ENCODE measurements at regions not wholly inside any gene's neighbourhood (a gene's known extent, or its start where the extent isn't known, plus 50 kb on each side); places are given as distances from the start of the nearest gene placed in this dataset.

DNA sequence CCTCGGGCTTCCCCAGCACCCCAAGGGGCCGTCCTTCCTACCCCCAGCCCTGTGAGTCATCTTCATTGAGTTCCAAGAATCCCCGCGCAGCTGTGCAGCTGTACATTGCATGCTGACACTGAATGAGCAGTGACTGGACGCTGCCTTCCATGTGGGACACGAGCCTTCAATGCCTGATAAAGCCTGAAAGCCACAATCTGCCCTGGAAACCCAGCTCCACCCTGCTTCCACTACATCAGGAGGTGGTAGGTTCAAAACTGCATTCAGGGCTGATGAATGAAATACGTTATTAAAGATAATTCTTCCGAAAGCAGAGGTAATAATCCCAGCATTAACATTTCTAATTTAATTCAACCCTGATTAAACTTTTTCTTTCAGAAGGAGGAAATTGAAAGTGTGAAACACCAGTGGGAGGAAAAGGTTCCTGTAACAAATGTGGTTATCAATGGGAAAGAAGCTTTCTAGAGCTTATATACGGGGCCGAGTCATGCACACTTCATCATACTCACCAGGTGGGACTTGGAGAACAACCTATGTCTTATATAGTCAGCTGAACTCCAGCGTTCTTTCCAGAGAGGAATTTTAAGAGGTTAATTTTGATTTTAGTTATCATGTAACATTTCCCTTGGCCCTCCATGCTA, 360.1 kb downstream of the LPIN1 start:
- no peak overlapping the region for H3K4me3 ChIP-seq (ENCODE audit: severe bottlenecking)
- H3K27me3 ChIP-seq (ENCODE audit: insufficient read depth, poor library complexity, severe bottlenecking) = no peaks in the 10 kb centered on the region
- no peaks in the 10 kb centered on the region for H3K36me3 ChIP-seq (ENCODE audit: low read depth)
- TF ChIP-seq, protein P1, sequence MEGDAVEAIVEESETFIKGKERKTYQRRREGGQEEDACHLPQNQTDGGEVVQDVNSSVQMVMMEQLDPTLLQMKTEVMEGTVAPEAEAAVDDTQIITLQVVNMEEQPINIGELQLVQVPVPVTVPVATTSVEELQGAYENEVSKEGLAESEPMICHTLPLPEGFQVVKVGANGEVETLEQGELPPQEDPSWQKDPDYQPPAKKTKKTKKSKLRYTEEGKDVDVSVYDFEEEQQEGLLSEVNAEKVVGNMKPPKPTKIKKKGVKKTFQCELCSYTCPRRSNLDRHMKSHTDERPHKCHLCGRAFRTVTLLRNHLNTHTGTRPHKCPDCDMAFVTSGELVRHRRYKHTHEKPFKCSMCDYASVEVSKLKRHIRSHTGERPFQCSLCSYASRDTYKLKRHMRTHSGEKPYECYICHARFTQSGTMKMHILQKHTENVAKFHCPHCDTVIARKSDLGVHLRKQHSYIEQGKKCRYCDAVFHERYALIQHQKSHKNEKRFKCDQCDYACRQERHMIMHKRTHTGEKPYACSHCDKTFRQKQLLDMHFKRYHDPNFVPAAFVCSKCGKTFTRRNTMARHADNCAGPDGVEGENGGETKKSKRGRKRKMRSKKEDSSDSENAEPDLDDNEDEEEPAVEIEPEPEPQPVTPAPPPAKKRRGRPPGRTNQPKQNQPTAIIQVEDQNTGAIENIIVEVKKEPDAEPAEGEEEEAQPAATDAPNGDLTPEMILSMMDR (IDR thresholded peaks at IDR 0.05; ENCODE audit: poor library complexity, severe bottlenecking) = no peak
- peaks cover 5% of the 10 kb centered on the region for H3K4me1 ChIP-seq (ENCODE audit: insufficient read depth, poor library complexity, severe bottlenecking)
- peak overlapping the region; percentile 38 for H3K27ac ChIP-seq (ENCODE audit: poor library complexity, severe bottlenecking)
- peak; percentile 100 for ATAC-seq (ENCODE audit: low read depth)
- peak; percentile 93 for DNase-seq (ENCODE audit: low spot score)
- no peaks in the 10 kb centered on the region for H3K9me3 ChIP-seq (ENCODE audit: severe bottlenecking)

DNA sequence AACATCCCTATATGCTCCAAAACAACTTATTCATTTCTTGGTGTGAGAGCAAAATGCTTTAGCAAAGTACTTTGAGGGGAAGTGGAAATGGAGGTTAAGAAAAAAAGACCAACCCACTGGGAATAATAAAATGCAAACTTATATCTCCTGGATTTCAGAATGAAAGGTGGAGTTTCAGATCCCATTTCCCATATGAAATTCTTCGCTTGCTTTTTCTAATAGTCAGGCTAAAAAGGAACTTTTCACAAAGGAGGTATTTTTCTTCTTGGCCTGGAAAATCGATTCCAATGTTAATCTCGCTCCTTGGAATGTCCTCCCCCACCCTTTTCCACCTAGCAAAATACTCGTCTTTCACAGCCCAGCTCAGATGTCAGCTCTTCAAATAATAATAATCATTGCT, 360.9 kb downstream of the LPIN1 start:
- peaks cover 5% of the 10 kb centered on the region for H3K4me1 ChIP-seq (ENCODE audit: insufficient read depth, poor library complexity, severe bottlenecking)
- no peak overlapping the region for H3K27ac ChIP-seq (ENCODE audit: poor library complexity, severe bottlenecking)
- no peaks in the 10 kb centered on the region for H3K9me3 ChIP-seq (ENCODE audit: severe bottlenecking)
- no peak for DNase-seq (ENCODE audit: low spot score)
- no peak overlapping the region for H3K4me3 ChIP-seq (ENCODE audit: severe bottlenecking)
- ATAC-seq (ENCODE audit: low read depth) = no peak
- no peaks in the 10 kb centered on the region for H3K27me3 ChIP-seq (ENCODE audit: insufficient read depth, poor library complexity, severe bottlenecking)
- H3K36me3 ChIP-seq (ENCODE audit: low read depth) = no peaks in the 10 kb centered on the region
- TF ChIP-seq, protein P1 (IDR thresholded peaks at IDR 0.05; ENCODE audit: poor library complexity, severe bottlenecking) = no peak

- no peaks in the 10 kb centered on the region for H3K9me3 ChIP-seq (ENCODE audit: severe bottlenecking)
- peaks cover 5% of the 10 kb centered on the region for H3K4me1 ChIP-seq (ENCODE audit: insufficient read depth, poor library complexity, severe bottlenecking)
- H3K4me3 ChIP-seq (ENCODE audit: severe bottlenecking) = no peak overlapping the region
- H3K27ac ChIP-seq (ENCODE audit: poor library complexity, severe bottlenecking) = no peak overlapping the region
- TF ChIP-seq, protein P1 (IDR thresholded peaks at IDR 0.05; ENCODE audit: poor library complexity, severe bottlenecking) = no peak
- no peak for DNase-seq (ENCODE audit: low spot score)
- H3K36me3 ChIP-seq (ENCODE audit: low read depth) = no peaks in the 10 kb centered on the region
- no peaks in the 10 kb centered on the region for H3K27me3 ChIP-seq (ENCODE audit: insufficient read depth, poor library complexity, severe bottlenecking)
- ATAC-seq (ENCODE audit: low read depth) = no peak
Measured at GRCh38 chr2:12107939-12108338, 361.5 kb downstream of the LPIN1 start.

DNA sequence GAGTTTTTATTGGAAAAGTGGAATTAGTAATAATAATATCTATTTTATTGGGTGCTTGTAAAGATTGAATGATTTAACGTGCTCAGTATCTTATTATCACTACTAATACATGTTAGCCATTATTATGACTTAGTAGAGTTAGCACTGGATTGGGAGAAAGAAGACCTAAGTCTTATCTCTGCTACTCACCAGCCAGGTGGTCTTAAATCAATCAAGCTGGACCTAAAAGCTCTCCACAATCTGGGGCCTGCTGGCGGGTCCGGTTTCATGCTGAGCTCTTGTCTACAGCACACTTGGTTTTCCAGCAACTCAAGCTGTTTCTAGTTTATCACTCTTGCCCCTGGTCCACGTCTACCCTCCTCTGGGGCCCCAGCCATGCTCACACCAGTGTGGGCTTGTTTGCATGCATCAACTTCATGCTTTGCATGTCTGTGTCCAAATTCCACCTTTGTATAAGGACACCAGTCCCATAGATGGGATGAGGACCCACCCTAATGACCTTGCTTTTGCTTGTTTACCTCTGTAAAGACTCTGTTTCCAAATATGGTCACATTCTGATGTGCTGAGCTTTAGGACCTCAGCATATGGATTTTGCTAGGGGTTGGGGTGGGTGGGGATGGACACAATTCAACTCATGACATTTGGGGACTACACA, 363.1 kb downstream of the LPIN1 start:
- Histone ChIP-seq H3K27ac (ENCODE audit: poor library complexity, severe bottlenecking) (no peak overlapping the region), H3K4me1 (ENCODE audit: insufficient read depth, poor library complexity, severe bottlenecking) (peaks cover 5% of the 10 kb centered on the region), H3K36me3 (ENCODE audit: low read depth) (no peaks in the 10 kb centered on the region), H3K4me3 (ENCODE audit: severe bottlenecking) (no peak overlapping the region), H3K27me3 (ENCODE audit: insufficient read depth, poor library complexity, severe bottlenecking) (no peaks in the 10 kb centered on the region), H3K9me3 (ENCODE audit: severe bottlenecking) (no peaks in the 10 kb centered on the region)
- DNase-seq (ENCODE audit: low spot score) (no peak), ATAC-seq (ENCODE audit: low read depth) (no peak)
- TF ChIP-seq, protein P1 (IDR thresholded peaks at IDR 0.05; ENCODE audit: poor library complexity, severe bottlenecking) = no peak

DNA sequence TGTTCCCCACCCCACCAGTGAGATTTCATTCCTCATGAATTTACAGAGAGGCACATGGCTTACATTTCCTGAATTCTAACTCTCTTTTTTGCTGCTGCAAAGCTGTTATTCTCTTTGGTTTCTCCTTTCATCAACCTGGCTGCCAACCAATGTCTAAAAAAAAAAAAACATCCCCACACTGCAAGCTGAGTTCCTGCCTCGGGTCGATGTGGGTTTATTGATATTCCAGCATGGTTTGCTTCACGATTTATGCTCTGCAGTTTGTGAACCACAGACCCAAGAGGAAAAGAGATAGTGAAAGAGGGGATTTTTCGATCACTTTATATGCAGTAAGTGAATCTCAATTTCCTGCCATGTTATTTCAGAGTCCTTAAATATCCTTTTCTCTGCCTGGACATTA, 363.6 kb downstream of the LPIN1 start:
- no peak for DNase-seq (ENCODE audit: low spot score)
- H3K27me3 ChIP-seq (ENCODE audit: insufficient read depth, poor library complexity, severe bottlenecking) = no peaks in the 10 kb centered on the region
- no peaks in the 10 kb centered on the region for H3K36me3 ChIP-seq (ENCODE audit: low read depth)
- peaks cover 5% of the 10 kb centered on the region for H3K4me1 ChIP-seq (ENCODE audit: insufficient read depth, poor library complexity, severe bottlenecking)
- no peak overlapping the region for H3K4me3 ChIP-seq (ENCODE audit: severe bottlenecking)
- H3K27ac ChIP-seq (ENCODE audit: poor library complexity, severe bottlenecking) = no peak overlapping the region
- no peak for ATAC-seq (ENCODE audit: low read depth)
- H3K9me3 ChIP-seq (ENCODE audit: severe bottlenecking) = no peaks in the 10 kb centered on the region
- TF ChIP-seq, protein P1 (IDR thresholded peaks at IDR 0.05; ENCODE audit: poor library complexity, severe bottlenecking) = no peak
